HG02884 (cell line): ENCODE measurements at regions not wholly inside any gene's neighbourhood (a gene's known extent, or its start where the extent isn't known, plus 50 kb on each side); places are given as distances from the start of the nearest gene placed in this dataset.

Experiments
- ATAC-seq: cut with Tn5 transposase; IDR thresholded peaks from one replicate; pipeline ENCODE4 v1.9.1; 2021; ENCODE audit warnings: mild to moderate bottlenecking, moderate library complexity; ENCODE audit not compliant: unreplicated experiment

GRCh38 chr14:98018628-98019027 lies 1221.4 kb downstream of the VRK1 start:
- ATAC-seq: no peak

- ATAC-seq: no peak
Observed at GRCh38 chr14:98022541-98023520, 1225.6 kb downstream of the VRK1 start.

- ATAC-seq: no peak
Observed at GRCh38 chr14:98028162-98028561, 1231.0 kb downstream of the VRK1 start.

- ATAC-seq: no peak
Observed at GRCh38 chr14:98035396-98035795, 1236.6 kb downstream of the BCL11B start.

GRCh38 chr14:98037831-98038230 lies 1234.2 kb downstream of the BCL11B start:
- no peak for ATAC-seq

GRCh38 chr14:98056946-98057345 lies 1215.1 kb downstream of the BCL11B start:
- no peak for ATAC-seq

GRCh38 chr14:98059106-98059505 lies 1212.9 kb downstream of the BCL11B start:
- ATAC-seq: no peak

GRCh38 chr14:98062083-98062482 lies 1209.9 kb downstream of the BCL11B start:
- no peak for ATAC-seq

GRCh38 chr14:98069712-98070171 lies 1202.3 kb downstream of the BCL11B start:
- no peak for ATAC-seq

GRCh38 chr14:98070536-98070935 lies 1201.5 kb downstream of the BCL11B start:
- no peak for ATAC-seq

- ATAC-seq: no peak
Observed at GRCh38 chr14:98074111-98074510, 1197.9 kb downstream of the BCL11B start.

- no peak for ATAC-seq
Observed at GRCh38 chr14:98077176-98077575, 1194.8 kb downstream of the BCL11B start.

GRCh38 chr14:98082833-98083232 lies 1189.2 kb downstream of the BCL11B start:
- ATAC-seq: no peak

- no peak for ATAC-seq
Observed at GRCh38 chr14:98085751-98086150, 1186.2 kb downstream of the BCL11B start.

GRCh38 chr14:98093111-98093510 lies 1178.9 kb downstream of the BCL11B start:
- ATAC-seq: no peak

GRCh38 chr14:98099527-98099926 lies 1172.5 kb downstream of the BCL11B start:
- no peak for ATAC-seq

- ATAC-seq: no peak
Observed at GRCh38 chr14:98101323-98101722, 1170.7 kb downstream of the BCL11B start.

- ATAC-seq: no peak
Observed at GRCh38 chr14:98103705-98104104, 1168.3 kb downstream of the BCL11B start.

GRCh38 chr14:98109326-98109725 lies 1162.7 kb downstream of the BCL11B start:
- no peak for ATAC-seq

GRCh38 chr14:98112194-98112780 lies 1159.7 kb downstream of the BCL11B start:
- ATAC-seq: no peak

- ATAC-seq: no peak
Observed at GRCh38 chr14:98114122-98114895, 1157.7 kb downstream of the BCL11B start.
